Femur (tissue), 1 donor: ENCODE measurements at regions not wholly inside any gene's neighbourhood (a gene's known extent, or its start where the extent isn't known, plus 50 kb on each side); places are given as distances from the start of the nearest gene placed in this dataset.

Experiments
- DNase-seq: peaks from one replicate; pipeline ENCODE4 v3.0.0-alpha.2; 2017

DNA sequence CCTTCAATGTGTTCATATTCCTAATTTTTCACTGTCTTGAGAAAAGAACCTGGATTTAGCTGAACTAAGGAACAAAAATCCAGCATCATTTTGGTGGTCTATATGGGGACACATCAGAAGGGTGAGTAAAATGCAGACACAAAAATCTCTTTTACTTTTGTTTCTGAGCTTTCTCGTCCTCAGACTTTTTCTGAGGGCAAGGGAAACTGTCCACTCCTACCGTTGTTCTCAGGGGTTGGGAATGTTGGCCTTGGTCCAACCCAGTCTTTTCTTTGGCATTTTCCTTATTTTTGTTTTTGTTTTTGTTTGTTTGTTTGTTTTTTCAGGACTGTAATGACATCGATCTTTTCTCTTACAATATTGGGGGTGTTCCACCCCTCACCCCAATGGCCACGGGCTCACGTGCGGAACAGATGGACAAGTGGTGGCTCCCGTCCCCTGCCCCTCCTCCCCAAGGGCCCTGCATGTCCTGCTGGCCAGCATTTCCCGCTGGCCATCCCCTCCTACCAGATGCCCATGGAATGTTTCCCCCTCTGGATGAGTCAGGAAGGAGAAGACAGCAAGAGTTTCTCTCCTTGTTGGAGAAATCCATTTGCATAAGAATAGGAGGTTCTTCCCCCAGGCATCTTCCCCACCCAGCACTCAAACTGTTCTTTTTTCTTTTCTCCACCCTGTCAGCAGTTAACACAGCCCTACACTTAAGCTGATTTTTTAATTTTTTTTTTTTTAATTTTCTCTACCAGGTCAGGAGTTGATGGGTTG lies 305.4 kb upstream of the NDST4 start:
- no peak for DNase-seq

DNA sequence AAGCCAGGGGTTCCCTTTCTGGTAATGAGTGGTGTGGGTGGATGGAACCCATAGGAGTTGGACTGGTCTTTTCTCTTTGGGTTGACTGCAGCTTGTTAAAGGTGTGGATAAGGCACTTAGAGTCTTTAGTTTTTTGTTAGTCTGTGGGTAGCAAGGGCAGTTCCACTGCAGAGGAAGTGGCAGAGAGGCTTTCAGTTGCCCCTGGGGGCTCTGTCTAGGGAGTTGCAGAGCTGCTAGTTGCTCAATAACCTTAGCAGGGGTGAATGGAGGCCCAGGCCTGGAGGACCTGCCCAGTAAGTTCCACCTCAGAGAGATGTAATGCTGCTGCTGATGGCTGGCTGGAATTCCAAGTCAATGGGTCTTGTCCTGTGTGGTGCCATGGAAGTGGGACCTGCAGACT lies 282.6 kb upstream of the NDST4 start:
- DNase-seq, result no peak

DNA sequence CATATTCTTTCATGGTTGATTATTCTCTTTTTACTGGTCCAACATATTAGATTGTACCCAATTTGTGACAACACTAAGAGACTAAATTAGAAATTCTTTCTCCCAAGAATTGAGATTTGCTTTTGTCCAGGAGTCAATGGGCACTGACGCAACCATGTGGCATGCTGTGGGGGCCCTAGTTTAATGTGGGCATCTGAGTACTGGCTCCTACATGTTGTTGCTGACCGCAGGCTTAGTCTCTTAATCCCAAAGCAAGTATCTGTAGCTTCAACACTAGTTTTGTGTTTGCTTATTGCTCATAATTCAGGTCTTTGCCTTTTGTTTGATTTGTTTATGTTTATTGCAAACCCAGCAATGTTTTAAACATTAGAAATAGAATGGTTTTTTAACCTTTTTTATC lies 263.4 kb upstream of the NDST4 start:
- no peak for DNase-seq

DNA sequence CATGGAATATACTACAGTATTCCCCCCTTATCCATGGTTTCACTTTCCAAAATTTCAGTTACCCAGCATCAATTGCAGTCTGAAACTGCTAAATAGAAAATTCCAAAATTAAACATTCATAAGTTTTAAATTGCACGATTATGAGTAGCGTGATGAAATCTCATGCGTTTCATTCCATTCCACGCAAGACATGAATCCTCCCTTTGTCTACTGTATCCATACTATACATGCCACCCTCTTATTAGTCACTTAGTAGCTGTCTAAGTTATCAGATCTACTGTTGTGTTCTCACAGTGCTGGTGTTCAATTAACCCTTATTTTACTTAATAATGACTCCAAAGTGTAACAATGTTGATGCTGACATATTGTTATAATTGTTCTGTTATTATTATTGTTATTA lies 261.2 kb upstream of the NDST4 start:
- DNase-seq, result no peak

DNA sequence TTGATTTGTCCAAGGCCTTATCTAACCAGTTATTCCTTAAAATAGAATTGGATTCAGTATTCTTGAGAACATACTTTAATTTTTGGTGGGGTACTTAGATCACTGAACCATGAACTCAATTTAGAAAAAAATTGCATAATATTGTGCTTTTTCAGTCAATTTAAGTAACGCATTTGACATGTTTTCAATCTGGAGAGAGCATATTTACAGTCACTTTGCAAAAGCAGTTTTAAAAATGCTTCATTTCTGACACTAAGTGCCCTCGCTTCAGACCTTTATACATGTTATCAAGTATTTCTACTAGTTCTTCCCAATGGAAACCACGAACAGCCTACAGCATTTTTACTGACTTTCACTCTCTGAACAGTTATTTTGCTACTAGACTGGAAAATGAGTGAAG lies 257.1 kb upstream of the NDST4 start:
- no peak for DNase-seq

DNA sequence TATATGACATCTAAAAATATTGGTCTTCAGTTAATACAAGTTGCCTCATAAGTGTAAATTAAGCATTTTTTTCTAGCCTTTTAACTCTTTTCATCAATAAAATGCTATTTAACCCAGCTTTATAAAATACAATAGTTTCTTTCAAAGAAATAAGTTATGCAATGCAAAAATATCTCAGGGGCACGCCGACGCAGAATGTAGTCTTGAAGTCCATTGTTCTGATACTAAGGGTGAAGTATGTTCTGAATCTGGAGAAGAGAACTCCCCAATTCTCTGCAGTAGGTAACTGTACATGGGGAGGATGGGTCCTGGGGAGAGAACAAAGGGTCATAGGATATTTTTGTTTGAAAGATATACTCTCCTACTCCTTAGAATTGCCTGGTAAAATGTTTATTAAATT lies 256.6 kb upstream of the NDST4 start:
- no peak for DNase-seq

DNA sequence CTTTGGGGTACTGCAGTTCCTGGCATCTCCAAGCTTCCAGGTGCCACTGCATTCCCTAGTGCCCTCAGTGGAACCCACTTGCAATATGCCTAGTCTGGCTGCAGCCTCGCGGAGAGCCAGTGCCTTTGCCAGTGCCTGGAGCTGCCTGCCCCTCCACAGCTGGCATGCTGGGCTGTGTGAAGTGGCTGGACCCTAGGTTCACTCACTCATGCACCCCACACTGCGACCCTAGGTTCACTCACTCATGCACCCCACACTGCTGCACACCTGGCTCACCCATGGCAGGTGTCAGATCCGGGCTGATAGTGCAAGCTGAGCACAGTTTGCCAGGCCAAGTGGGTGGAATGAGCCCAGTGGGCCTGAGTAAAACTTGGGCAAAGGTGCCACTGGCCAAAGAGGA lies 253.0 kb upstream of the NDST4 start:
- DNase-seq, result no peak

DNA sequence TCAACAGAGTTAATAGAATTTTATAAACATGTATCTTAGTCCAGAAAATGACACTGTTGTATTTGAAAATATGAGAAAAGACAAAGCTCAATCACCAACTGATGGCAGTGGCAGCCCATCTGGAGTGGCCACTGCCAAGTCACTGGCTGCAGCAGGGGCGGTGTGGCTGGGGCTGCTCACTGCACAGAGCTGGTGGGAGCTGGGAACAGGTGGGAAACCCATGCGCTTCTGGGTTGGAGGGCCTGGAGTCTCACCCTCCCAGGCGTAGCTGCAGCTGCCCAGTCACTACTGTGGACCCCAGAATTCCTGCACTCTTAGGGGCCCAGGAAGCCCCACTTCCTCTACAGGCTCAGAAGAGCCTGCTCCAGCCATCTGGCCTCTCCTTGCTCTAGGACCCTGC lies 251.8 kb upstream of the NDST4 start:
- no peak for DNase-seq

DNA sequence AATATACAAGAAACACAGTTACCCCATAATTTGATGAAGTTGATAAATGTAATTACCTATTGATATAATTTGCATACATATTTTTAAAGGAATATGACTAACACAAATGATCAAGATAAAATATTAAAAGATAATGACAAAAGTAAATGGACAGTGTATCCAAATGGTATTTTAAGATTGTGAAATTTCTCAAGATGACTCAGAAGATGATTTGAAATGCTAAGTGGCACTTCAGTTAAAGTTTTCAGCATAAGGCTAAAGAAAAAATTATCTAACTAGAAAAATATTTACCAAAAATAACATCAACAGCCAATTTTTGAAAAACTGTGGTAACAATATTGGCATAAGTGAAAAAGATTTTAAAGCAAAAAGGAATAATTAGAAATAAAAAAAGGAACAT lies 248.4 kb upstream of the NDST4 start:
- no peak for DNase-seq

DNA sequence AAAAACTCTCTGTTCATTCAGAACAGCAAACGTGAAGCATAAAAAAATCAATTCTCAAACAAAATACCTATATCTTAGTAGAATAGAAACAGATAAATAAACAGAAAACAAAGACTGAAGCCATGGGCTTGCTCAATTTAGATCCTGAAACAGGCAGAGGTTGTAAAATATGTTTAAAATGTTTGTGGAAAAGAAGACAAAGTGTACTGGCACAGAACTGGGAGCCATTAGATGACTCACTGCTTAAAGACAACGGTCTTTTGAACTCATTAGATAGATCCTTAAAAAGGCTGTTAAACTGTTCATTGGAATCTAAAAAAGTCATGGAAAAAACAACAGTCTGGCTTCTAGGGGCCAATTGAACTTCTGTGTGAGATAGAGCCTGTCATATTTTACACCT lies 247.0 kb upstream of the NDST4 start:
- no peak for DNase-seq

DNA sequence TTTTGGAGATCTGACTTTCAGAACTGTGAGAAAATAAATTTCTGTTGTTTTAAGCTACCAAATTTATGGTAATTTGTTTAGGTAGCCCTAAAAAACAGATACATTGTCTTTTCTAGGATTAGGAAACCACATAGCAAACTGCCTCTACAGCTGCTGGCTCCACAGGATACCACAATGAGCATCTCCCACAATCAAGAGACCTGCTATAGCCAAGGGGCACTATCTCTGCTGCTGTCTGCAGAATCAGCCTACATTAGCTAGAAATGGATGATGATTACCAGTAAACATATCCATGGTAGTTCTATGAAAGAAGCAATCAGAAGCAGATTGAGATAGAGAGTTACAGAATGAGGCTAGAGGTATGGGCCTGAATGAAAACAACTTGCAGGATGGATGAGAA lies 244.4 kb upstream of the NDST4 start:
- no peak for DNase-seq

DNA sequence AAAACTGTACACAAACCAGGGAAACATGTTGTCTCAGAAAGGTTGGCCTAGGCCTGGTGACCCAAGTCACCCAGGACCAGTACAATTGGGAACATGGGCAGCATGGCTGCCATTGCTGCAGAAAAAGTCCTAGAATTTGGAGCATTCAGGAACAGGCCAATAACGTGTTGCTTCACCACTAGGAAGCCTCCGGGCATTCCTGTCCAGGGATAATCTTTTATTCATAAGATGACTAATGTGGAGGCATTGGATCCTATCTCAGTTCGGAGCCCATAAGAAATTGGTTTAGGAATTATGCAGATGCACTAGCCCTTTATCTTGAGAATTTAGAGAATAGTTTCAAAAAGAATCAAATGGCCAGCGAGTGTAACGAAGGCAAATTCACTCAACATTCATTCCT lies 242.8 kb upstream of the NDST4 start:
- no peak for DNase-seq

DNA sequence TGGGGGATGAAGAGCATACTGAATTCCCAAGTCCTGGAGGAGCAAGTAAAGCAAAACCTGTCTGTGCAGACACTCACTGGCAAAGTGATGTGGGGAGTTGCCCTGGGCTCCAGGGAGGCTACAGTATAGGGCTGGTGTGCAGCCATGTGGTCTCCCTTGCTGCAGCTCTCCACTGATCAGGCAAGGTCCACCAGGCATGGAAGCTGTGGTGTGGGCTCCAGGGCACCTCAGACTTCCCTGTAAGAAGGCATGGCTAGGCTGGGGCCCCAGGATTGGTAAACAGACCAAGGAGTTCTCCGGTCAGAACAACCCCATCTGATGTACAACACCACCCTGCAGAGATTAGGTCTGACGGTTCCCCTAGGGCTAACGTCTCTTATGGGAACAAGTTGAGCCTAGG lies 241.9 kb upstream of the NDST4 start:
- no peak for DNase-seq

DNA sequence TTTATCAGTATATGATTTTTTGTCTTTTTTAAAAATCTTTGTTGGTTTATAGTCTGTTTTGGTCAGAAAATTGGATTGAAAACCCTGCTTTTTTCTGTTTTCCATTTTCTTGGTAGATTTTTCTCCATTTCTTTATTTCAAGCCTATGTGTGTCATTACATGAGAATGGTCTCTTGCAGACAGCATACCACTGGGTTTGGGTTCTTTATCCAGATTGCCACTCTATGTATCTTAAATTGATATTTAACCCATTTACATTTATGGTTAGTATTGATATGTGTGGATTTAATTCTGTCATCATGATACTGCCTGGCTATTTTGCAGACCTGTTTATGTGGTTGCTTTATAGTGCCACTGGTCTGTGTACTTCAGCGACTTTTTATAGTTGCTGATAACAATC lies 239.9 kb upstream of the NDST4 start:
- DNase-seq, result no peak

DNA sequence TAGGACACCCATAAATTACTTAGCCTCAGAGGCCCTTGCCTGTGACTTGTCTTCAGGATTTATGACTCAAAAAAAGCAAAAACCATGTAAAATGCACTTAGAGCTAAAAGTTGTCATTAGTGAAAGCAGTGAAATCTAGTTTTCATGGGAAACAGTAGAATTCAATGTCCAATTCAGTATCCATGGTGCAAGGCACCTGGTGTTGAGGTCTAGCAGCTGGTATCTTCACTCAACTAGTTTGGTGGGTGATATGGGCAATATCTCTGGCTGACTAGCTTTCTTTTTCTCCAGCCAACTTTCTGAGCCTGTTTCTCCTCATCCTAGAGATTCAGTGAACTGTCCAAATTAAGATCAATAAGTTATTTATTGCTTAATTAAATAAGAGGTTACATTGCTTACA lies 229.8 kb upstream of the NDST4 start:
- DNase-seq, result no peak

DNA sequence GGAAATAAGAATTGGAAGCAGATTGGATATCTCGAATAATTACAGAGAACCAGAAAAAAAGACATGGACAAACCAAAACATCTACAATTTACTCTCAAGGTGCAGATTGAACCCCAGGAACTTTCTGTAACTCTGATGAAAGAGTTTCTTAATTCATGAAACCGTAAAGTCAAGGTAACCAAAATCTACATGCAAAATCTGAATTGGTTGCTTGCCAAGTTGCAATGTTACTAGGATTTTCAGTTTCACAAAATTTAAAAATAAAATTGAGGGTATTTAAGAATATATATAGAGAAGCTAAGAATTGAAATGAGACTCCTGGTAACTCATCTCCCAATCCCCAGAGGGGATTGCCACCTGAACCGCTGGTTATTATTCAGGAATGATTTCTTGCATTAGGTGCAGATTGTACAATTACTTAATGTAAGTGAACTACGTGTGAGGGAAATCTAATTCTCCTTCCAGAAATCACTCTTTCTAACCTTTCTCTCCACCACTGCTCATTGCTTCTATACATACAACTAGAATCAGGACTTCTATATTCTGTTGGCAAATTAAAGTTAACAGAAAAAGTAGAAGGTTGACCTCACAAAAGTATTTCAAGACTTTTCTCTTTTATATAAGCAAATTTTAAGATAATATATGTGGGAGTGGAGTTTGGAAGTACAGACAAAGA lies 221.5 kb upstream of the NDST4 start:
- no peak for DNase-seq

DNA sequence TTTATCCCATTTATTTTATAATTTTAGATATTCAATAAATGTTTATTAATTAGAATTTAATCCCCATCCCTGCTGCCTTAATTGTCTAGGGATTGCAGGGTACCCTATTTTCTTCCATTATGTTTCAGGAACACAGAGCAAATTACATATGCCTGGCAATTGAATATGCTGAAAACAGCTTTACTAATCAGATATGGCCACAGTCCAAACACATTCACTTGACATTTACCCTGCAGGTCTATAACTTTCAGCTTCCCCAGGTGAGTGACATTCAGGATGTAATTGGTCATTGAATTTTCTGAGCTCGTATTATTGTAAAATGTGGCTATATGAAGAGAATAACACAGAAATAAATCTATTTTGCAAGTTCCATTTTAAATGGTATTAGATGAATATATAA lies 218.7 kb upstream of the NDST4 start:
- DNase-seq, result no peak

DNA sequence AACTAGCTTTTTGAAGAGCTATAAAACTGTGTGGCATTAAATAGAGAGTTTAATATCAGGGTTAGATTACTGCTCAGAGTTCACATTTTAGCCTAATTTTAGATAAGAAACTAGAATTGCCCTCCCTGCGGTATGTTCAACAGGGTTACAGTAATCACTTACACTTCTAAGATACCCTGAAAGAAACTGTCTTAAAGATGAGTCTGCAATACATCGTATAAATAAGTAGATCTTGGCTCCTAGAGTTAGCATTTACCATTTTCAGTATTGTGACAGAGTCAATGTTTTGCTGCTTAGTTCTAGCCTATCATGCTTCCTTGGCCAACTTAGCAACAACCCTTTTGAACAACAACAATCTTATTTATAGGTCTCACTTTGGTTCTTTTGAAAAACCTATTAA lies 217.8 kb upstream of the NDST4 start:
- DNase-seq, result no peak

DNA sequence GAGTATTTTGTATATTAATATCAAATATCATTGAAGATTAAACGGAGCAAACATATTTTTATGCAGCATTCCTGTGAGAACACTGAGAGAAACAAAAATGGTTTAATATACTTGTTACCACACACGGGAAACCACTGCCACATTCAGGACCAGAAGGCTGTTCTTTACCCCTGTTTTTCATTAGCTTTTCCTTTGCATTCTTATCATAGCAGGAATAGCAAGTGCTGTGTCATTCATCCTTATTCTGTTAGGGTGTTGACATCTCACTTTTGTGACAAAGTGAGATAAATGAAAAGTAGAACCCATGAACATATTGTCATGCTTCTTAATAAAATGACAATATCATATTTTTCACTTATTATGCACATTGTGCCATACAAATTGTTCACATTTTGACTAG lies 212.4 kb upstream of the NDST4 start:
- DNase-seq, result no peak

DNA sequence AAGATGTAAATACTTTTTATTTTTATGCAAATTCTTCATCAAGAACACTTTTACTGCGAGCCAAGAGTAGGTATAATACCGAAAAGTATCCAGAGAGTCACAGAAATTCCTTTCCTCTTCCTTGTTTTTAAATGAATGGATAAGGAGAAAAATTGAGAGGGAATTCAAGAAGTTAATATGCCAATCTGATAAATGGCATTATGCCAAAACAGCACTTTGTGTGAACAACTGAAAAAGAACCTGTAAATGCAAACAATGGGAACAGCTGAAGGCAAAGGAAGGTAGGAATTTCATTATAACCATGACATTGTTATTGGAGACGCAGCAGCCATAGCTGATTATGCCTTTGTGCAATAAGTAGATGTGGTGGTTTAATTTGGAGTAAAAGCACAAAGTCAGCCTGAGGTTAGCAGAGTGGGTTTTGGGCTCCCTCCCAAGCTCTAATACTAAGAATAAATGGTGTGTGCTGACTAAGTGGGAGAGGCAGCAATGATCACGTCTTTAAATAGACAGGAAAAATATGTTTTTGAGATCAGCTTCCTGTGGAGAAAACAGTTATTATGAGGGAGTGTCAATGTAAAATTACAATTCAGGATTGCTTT lies 209.8 kb upstream of the NDST4 start:
- no peak for DNase-seq

DNA sequence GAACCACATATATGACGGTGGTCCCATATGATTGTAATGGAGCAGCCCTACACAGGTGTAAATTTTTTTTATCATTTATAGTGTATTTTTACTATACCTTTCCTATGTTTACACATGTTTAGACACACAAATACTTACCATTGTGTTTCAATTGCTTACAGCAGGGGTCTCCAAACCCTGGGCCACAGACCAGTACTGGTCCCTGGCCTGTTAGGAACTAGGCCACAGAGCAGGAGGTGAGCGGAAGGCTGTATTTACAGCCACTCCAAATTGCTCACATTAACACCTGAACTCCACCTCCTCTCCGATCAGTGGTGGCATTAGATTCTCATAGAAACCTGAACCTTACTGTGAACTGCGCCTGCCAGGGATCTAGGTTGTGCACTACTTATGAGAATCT lies 201.8 kb upstream of the NDST4 start:
- DNase-seq, result no peak

DNA sequence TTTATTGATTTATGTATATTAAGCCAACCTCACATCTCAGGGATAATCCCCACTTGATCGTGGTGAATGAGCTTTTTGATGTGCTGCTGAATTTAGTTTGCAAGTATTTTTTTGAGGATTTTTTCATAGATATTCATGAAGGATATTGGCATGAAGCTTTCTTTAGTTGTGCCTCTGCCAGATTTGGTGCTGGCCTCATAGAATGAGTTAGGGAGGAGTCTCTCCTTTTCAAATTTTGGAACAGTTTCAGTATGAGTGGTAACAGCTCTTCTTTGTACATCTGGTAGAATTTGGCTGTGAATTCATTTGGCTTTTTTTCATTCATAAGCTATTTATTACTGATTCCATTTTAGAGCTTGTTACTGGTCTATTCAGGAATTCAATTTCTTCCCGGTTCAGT lies 197.2 kb upstream of the NDST4 start:
- DNase-seq, result no peak

DNA sequence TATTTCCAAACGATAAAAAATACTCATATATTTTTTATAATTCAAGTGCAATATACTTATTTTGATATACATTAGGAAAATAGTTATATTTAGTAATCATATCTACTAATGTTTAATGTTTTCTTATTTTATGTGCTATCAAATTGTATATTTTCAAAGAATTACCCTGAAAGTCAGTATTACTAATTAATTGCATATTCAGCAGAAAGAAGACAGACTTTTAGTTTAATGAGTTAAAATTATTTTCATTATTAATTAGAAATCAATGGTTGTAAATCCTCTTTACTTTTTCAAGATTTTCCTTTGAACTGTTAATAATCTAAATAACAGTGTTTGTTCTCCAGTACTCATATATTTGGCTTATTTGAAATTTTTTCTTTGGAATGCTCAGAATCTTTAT lies 181.3 kb upstream of the NDST4 start:
- DNase-seq, result no peak

DNA sequence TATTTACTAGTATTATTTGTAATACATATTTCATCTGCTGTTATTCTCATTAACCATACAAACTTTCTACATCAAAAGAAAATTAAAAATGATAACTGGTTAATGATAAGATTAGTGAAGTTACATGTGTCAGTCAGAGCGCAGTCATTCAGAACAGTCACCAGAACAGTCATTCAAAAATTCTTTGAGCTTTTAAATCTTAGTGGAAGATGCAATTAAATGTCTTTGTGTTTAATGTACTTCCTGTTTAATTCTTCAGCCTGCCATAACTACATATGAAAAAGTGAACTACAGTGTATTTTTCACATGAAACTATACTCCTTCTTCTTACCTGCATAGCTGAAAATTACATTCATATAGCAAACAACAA lies 179.7 kb upstream of the NDST4 start:
- DNase-seq, result no peak
